Epithelial cell of esophagus (primary cell): ENCODE measurements at regions not wholly inside any gene's neighbourhood (a gene's known extent, or its start where the extent isn't known, plus 50 kb on each side); places are given as distances from the start of the nearest gene placed in this dataset.

Experiments used
- DNase-seq: peaks from one replicate; pipeline ENCODE4 v3.0.0; 2010; ENCODE audit warnings: low read depth
- H3K4me3 ChIP-seq: 2 replicates; pipeline ENCODE4 v1.5.1; 2011; ENCODE audit warnings: mild to moderate bottlenecking, low read length, control low read depth
- CTCF ChIP-seq: IDR thresholded peaks from 2 replicates; pipeline ENCODE4 v1.5.1; 2011; ENCODE audit warnings: low read depth, mild to moderate bottlenecking, low read length, control low read depth, inconsistent platforms; ENCODE audit not compliant: insufficient read depth; ENCODE audit errors: missing control alignments

GRCh38 chr12:30092983-30093617 lies 309.4 kb upstream of the TMTC1 start:
- no peak for TF ChIP-seq CTCF
- H3K4me3 ChIP-seq, result no peak overlapping the region
- no peak for DNase-seq

GRCh38 chr12:30090258-30090657 lies 306.5 kb upstream of the TMTC1 start:
- H3K4me3 ChIP-seq, result no peak overlapping the region
- peak; percentile 6 for DNase-seq
- no peak for TF ChIP-seq CTCF

DNA sequence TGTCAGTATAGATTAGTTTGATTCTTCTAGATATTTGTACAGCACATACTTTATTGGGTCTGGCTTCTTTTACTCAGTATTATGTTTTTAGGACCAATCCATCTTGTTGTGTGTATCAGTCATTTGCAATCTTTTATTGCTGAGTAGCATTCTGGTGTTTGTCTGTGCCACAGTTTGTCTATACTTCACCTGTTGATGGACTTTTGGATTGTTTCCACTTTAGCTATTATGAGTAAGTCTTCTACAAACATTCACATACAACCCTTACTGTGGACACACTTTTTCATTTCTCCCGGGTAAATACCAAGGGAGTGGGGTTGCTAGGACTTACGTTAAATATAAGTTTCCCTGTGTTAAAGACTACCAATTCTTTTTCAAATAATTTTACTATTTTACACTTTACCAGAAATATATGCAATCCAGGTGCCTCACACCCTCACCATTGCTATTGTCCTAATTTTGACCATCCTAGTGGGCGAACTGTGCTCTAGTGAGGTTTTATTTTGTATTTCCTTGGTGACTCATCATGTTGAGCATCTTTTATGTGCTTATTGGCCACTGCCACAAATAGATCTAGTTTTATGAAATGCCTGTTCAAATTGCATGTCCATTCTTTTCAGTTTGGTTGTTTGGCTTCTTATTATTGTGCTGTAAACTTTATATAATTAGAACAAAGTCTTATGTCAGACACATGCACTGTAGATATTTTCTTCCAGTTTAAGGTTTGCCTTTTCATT lies 304.7 kb upstream of the TMTC1 start:
- TF ChIP-seq CTCF, result no peak
- no peak for DNase-seq
- H3K4me3 ChIP-seq, result no peak overlapping the region

- TF ChIP-seq CTCF, result no peak
Observed at GRCh38 chr12:30082381-30082780, 298.6 kb upstream of the TMTC1 start.

DNA sequence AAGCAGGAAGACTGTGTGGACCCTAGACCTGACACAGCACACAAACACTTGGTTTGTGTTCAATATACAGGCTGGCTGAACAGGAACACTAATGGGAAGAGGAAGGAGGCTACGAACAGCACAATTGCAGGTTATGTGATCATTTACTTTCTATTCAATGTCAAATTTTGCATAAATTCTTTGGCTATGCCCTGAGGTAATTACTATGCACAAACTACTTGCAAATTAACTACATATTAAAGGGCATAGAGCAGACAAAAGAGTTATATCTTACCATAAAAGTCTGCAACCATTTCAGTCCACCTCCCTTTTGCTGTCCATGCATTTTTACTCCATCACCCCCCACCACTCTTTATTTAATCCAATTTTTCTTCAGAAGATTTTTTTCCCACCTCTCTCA lies 291.2 kb upstream of the TMTC1 start:
- no peak for DNase-seq
- no peak for TF ChIP-seq CTCF
- H3K4me3 ChIP-seq, result no peak overlapping the region

More at GRCh38 chr12:30082381-30082780, 298.6 kb upstream of the TMTC1 start:
- DNase-seq, result no peak
- no peak overlapping the region for H3K4me3 ChIP-seq

DNA sequence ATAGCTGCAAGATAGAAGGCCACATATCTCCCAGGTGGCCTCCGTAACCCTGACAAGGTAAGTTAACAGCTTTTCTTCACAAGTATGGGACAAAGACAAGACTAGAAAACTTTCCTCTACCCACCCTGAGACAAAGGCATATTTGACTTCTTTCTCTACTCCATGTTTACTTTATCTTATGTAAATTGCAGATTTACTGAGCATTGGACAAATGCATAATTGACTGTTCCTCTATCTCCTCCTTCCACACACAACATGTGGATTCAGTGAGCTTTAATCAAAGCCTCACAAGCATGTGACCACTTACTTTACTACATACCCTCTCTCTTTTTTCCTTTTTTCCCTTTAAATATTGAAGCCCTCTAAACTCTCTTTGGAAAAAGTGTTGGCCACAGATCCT lies 289.1 kb upstream of the TMTC1 start:
- no peak for DNase-seq
- no peak for TF ChIP-seq CTCF
- H3K4me3 ChIP-seq, result no peak overlapping the region
